Nephron progenitor cell (in vitro differentiated cells): ENCODE measurements at regions not wholly inside any gene's neighbourhood (a gene's known extent, or its start where the extent isn't known, plus 50 kb on each side); places are given as distances from the start of the nearest gene placed in this dataset.

Experiments
- DNase-seq: peaks from one replicate; pipeline ENCODE4 v3.0.0; 2021
- H3K27ac Mint-ChIP-seq: 2 replicates; pipeline ENCODE4 v1.8.0; 2021; ENCODE audit warnings: mild to moderate bottlenecking, moderate library complexity, mixed read lengths
- H3K27me3 Mint-ChIP-seq: 2 replicates; pipeline ENCODE4 v1.8.0; 2021; ENCODE audit warnings: mild to moderate bottlenecking, low read depth, mixed read lengths; ENCODE audit not compliant: poor library complexity
- H3K36me3 Mint-ChIP-seq: 2 replicates; pipeline ENCODE4 v1.8.0; 2021; ENCODE audit warnings: low read depth, mixed read lengths
- H3K4me1 Mint-ChIP-seq: 2 replicates; pipeline ENCODE4 v1.8.0; 2021; ENCODE audit warnings: mixed read lengths
- H3K4me3 Mint-ChIP-seq: 2 replicates; pipeline ENCODE4 v1.8.0; 2021; ENCODE audit warnings: mild to moderate bottlenecking, moderate library complexity, mixed read lengths
- H3K9me3 Mint-ChIP-seq: 2 replicates; pipeline ENCODE4 v1.8.0; 2021; ENCODE audit warnings: mild to moderate bottlenecking, moderate library complexity, mixed read lengths
- CTCF ChIP-seq: fragments of 200-600 bp; sonication (generic); IDR thresholded peaks from 2 replicates; pipeline ENCODE4 v1.5.0; 2021; ENCODE audit warnings: antibody characterized with exemption

- Mint-ChIP-seq H3K36me3 (no peaks in the 10 kb centered on the region), H3K4me1 (no peaks in the 10 kb centered on the region), H3K27ac (peak overlapping the region; percentile 14), H3K27me3 (no peaks in the 10 kb centered on the region), H3K9me3 (no peaks in the 10 kb centered on the region), H3K4me3 (no peak overlapping the region)
- no peak for TF ChIP-seq CTCF
- DNase-seq: no peak
Observed at GRCh38 chr6:141252828-141253608, 879.7 kb upstream of the GJE1 start.

GRCh38 chr6:141251286-141251685 lies 881.4 kb upstream of the GJE1 start:
- Mint-ChIP-seq H3K27me3 (no peaks in the 10 kb centered on the region), H3K9me3 (no peaks in the 10 kb centered on the region), H3K4me1 (no peaks in the 10 kb centered on the region), H3K36me3 (no peaks in the 10 kb centered on the region), H3K4me3 (no peak overlapping the region), H3K27ac (no peak overlapping the region)
- DNase-seq: no peak
- TF ChIP-seq CTCF: no peak

GRCh38 chr6:141248021-141248799 lies 884.5 kb upstream of the GJE1 start:
- Mint-ChIP-seq H3K36me3 (no peaks in the 10 kb centered on the region), H3K27ac (no peak overlapping the region), H3K4me3 (no peak overlapping the region), H3K4me1 (peaks cover 4% of the 10 kb centered on the region), H3K9me3 (no peaks in the 10 kb centered on the region), H3K27me3 (no peaks in the 10 kb centered on the region)
- TF ChIP-seq CTCF: no peak
- DNase-seq: no peak

GRCh38 chr6:141244366-141244765 lies 888.4 kb upstream of the GJE1 start:
- no peak for TF ChIP-seq CTCF
- Mint-ChIP-seq H3K9me3 (no peaks in the 10 kb centered on the region), H3K4me1 (peaks cover 4% of the 10 kb centered on the region)

GRCh38 chr6:141242957-141243356 lies 889.8 kb upstream of the GJE1 start:
- Mint-ChIP-seq H3K27ac (no peak overlapping the region), H3K9me3 (no peaks in the 10 kb centered on the region), H3K27me3 (no peaks in the 10 kb centered on the region), H3K36me3 (no peaks in the 10 kb centered on the region), H3K4me3 (no peak overlapping the region), H3K4me1 (peaks cover 4% of the 10 kb centered on the region)
- DNase-seq: no peak
- TF ChIP-seq CTCF: no peak

More at GRCh38 chr6:141244366-141244765, 888.4 kb upstream of the GJE1 start:
- H3K27me3 Mint-ChIP-seq: no peaks in the 10 kb centered on the region
- no peak overlapping the region for H3K4me3 Mint-ChIP-seq
- peak; percentile 17 for DNase-seq
- no peak overlapping the region for H3K27ac Mint-ChIP-seq
- no peaks in the 10 kb centered on the region for H3K36me3 Mint-ChIP-seq
